Caco-2 (cell line): ENCODE measurements at regions not wholly inside any gene's neighbourhood (a gene's known extent, or its start where the extent isn't known, plus 50 kb on each side); places are given as distances from the start of the nearest gene placed in this dataset.
"Not testable (repeated sequence)": the region's sequence is repeated elsewhere in the genome, so short reads cannot be mapped to it uniquely, and the experiment has no call there.

Experiments used
- BruUV-seq: library from RNA; stranded (reverse); fragments of 400-500 nt; replicated peaks from 2 replicates; lab custom pipeline; 2021; lab: Mats Ljungman, UMichigan
- CTCF ChIA-PET: fragments of 300-600 bp; sonication (Branson Sonifier 250); formaldehyde crosslinking; loops from one replicate; lab custom pipeline; 2022; ENCODE audit warnings: antibody characterized with exemption; lab: Charles Lee
- POLR2A ChIA-PET: fragments of 300-600 bp; sonication (Branson Sonifier 250); formaldehyde crosslinking; loops from one replicate; lab custom pipeline; 2022; ENCODE audit warnings: antibody characterized with exemption; lab: Charles Lee
- DNase-seq, 2 experiments: peaks; one replicate each; pipeline versions ENCODE4 v3.0.0 to v3.0.0-alpha.2; 2020 to 2022
- H3K27me3 ChIP-seq: replicated peaks from 2 replicates; pipeline ENCODE4 v1.6.0; 2011; ENCODE audit warnings: low read length; ENCODE audit not compliant: control insufficient read depth, insufficient read depth
- H3K36me3 ChIP-seq: 2 replicates; pipeline ENCODE4 v1.5.1; 2011; ENCODE audit warnings: low read length; ENCODE audit not compliant: control insufficient read depth, insufficient read depth
- H3K4me1 ChIP-seq: fragments of 250-450 bp; sonication (Bioruptor Pico); 2 replicates; pipeline ENCODE4 v1.5.1; 2020; ENCODE audit warnings: mild to moderate bottlenecking
- H3K4me3 ChIP-seq: 2 replicates; pipeline ENCODE4 v1.5.1; 2011; ENCODE audit warnings: low read depth, mild to moderate bottlenecking, control low read depth, low read length
- H3K9me3 ChIP-seq: fragments of 250-450 bp; sonication (Bioruptor Pico); 2 replicates; pipeline ENCODE4 v1.5.1; 2020; ENCODE audit warnings: mild to moderate bottlenecking, moderate library complexity
- H3K27ac Mint-ChIP-seq: one replicate; pipeline ENCODE4 v1.8.0; 2022; ENCODE audit warnings: mixed read lengths; ENCODE audit not compliant: unreplicated experiment
- H3K27me3 Mint-ChIP-seq: one replicate; pipeline ENCODE4 v1.8.0; 2022; ENCODE audit warnings: mixed read lengths; ENCODE audit not compliant: insufficient read depth, unreplicated experiment
- H3K36me3 Mint-ChIP-seq: one replicate; pipeline ENCODE4 v1.8.0; 2022; ENCODE audit warnings: mild to moderate bottlenecking, mixed read lengths; ENCODE audit not compliant: insufficient read depth, unreplicated experiment
- H3K4me1 Mint-ChIP-seq: one replicate; pipeline ENCODE4 v1.8.0; 2022; ENCODE audit warnings: low read depth, mixed read lengths; ENCODE audit not compliant: unreplicated experiment
- H3K4me3 Mint-ChIP-seq: one replicate; pipeline ENCODE4 v1.8.0; 2022; ENCODE audit warnings: mild to moderate bottlenecking, moderate library complexity, mixed read lengths; ENCODE audit not compliant: unreplicated experiment
- H3K9me3 Mint-ChIP-seq: one replicate; pipeline ENCODE4 v1.8.0; 2022; ENCODE audit warnings: mixed read lengths; ENCODE audit not compliant: unreplicated experiment
- CTCF ChIP-seq, 2 experiments: fragments of 200-600 bp in 1 of 2; IDR thresholded peaks; 1 replicate in 1 of 2; 2 replicates in 1 of 2; pipeline versions ENCODE4 v1.5.1 to v1.8.0; 2011 to 2022; ENCODE audit warnings: antibody characterized with exemption in 1 of 2, control low read depth in 1 of 2, inconsistent platforms in 1 of 2, low read depth in 1 of 2, low read length in 1 of 2, mild to moderate bottlenecking in 1 of 2, moderate library complexity in 1 of 2; ENCODE audit not compliant: insufficient read depth in 1 of 2, severe bottlenecking in 1 of 2, unreplicated experiment in 1 of 2
- intact Hi-C: fragments of 100-400 bp; cut with micrococcal nuclease; formaldehyde crosslinking; loops from one replicate; pipeline ENCODE4 v1.10.0; 2022; ENCODE audit not compliant: unreplicated experiment

- POLR2A ChIA-PET = no interaction called here
- H3K4me3 ChIP-seq = no peak overlapping the region
- H3K36me3 ChIP-seq = no peaks in the 10 kb centered on the region
- H3K27ac Mint-ChIP-seq = no peak overlapping the region
- H3K4me1 ChIP-seq = peaks cover 37% of the 10 kb centered on the region
- H3K4me3 Mint-ChIP-seq = no peak overlapping the region
- intact Hi-C loops = no loop called here
- no peaks in the 10 kb centered on the region for H3K27me3 Mint-ChIP-seq
- H3K36me3 Mint-ChIP-seq = peaks cover 15% of the 10 kb centered on the region
- H3K27me3 ChIP-seq = no peaks in the 10 kb centered on the region
- no peak for DNase-seq
- TF ChIP-seq CTCF (IDR thresholded peaks at IDR 0.05; ENCODE audit: insufficient read depth in 1 of 2, low read depth in 1 of 2, low read length in 1 of 2, severe bottlenecking in 1 of 2, unreplicated experiment in 1 of 2) = no peak
- no peaks in the 10 kb centered on the region for H3K9me3 Mint-ChIP-seq
- no peaks in the 10 kb centered on the region for H3K9me3 ChIP-seq
- CTCF ChIA-PET = no interaction called here
- no peaks in the 10 kb centered on the region for H3K4me1 Mint-ChIP-seq
- BruUV-seq = no TSS peak
Measured at GRCh38 chr16:21524068-21524751, 75.2 kb upstream of the METTL9 start.

GRCh38 chr16:21524752-21525028, 74.7 kb upstream of the METTL9 start:
- H3K4me3 Mint-ChIP-seq, POLR2A ChIA-PET, H3K36me3 ChIP-seq, H3K27me3 Mint-ChIP-seq, H3K4me3 ChIP-seq, H3K27me3 ChIP-seq, H3K27ac Mint-ChIP-seq, intact Hi-C loops, DNase-seq, H3K4me1 Mint-ChIP-seq, CTCF ChIA-PET, BruUV-seq, H3K9me3 ChIP-seq, H3K9me3 Mint-ChIP-seq: not testable (repeated sequence)
- H3K4me1 ChIP-seq = peaks cover 37% of the 10 kb centered on the region
- peaks cover 10% of the 10 kb centered on the region for H3K36me3 Mint-ChIP-seq

DNA sequence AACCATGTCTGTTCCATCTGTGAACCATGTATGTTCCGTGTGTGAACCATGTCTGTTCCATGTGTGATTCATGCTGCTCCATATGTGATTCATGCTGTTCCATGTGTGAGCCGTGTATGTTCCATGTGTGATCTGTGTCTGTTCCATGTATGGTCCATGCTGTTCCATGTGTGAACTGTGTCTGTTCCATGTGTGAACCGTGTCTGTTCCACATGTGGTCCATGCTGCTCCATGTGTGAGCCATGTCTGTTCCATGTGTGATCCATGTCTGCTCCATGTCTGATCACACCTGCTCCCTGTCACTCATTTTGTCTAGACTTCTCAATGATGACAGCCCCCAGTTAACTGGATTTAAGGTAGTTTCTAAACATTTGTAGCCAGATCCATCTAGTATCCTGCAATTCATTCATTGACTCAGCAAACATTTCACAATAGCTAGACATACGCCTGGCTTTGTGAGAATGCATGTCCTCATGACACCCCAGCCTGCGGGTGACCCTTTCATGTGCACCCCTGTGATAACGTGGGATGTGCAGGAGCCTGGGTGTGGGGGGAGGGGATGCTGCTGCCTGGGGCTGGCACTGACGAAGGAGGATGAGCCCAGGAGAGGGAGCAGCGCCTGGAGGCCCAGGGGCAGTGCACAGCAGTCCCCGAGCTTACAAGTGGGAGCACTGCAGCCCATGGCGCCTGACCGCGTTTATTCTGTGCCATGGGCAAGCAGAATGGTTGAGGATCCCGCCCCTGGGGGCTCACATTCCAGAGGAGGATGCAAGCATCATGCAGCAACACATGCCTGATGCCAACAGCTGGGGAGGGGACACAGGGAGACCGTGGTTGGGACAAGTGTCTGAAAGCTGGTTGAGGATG, 74.1 kb upstream of the METTL9 start:
- H3K4me1 Mint-ChIP-seq, H3K9me3 Mint-ChIP-seq, H3K36me3 ChIP-seq, H3K4me3 ChIP-seq, H3K27me3 Mint-ChIP-seq, H3K36me3 Mint-ChIP-seq, H3K9me3 ChIP-seq, H3K27ac Mint-ChIP-seq, POLR2A ChIA-PET, intact Hi-C loops, CTCF ChIA-PET, H3K27me3 ChIP-seq, H3K4me3 Mint-ChIP-seq, BruUV-seq: not testable (repeated sequence)
- H3K4me1 ChIP-seq = peaks cover 37% of the 10 kb centered on the region
- DNase-seq = peak; percentile 87 to 89

DNA sequence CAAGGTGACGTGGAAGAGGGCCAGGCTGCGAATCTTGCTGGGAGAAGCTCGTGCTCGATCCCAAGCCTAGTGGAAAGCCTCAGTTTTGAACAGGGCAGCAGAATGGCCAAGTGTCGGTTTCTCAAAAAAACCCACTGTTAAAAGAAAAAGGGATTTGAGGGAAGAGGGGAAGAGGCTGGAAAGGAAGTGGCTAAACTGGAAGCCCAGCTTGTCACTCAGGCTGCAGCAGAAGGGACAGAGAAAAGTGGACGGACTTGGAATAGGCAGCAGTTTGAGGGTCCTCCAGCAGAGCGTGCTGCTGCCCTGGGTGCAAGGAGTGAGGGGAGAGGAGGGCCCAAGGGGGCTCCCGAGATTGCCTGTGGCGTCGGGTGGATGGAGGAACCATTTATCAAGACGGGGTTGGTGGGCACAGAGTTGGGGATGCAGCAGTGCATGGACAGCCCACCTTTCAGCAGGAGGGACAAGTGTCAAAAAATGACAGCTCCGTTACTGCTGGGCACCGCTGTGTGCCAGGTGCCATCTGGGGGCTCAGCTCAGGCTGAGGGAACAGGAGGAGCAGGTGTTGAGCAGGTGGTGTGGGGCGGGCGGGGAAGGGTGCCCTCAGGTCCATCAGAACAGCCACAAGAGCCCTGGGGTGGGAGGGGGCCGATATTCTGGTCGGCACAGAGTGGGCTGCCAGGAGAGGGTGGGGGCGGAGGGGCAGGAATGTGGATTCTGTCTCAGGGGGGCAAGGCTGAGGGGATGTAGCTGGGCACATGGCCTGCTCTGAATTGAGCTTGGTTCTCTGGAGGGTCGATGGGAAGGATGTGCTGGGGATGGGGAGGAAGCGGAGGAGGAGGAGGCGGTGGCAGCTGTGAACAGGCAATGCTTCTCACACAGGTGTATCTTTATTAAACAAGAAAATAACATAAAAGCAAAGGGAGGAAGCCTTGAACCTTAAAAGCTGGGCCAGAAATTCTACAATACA, 73.1 kb upstream of the METTL9 start:
- H3K27me3 Mint-ChIP-seq, CTCF ChIA-PET, POLR2A ChIA-PET, H3K27ac Mint-ChIP-seq, H3K9me3 Mint-ChIP-seq, H3K9me3 ChIP-seq, H3K36me3 ChIP-seq, H3K4me1 Mint-ChIP-seq, intact Hi-C loops, H3K4me3 Mint-ChIP-seq, H3K4me3 ChIP-seq, BruUV-seq, H3K27me3 ChIP-seq, DNase-seq, H3K36me3 Mint-ChIP-seq: not testable (repeated sequence)
- H3K4me1 ChIP-seq = peaks cover 37% of the 10 kb centered on the region
